ENCODE measurements at regions not wholly inside any gene's neighbourhood (a gene's known extent, or its start where the extent isn't known, plus 50 kb on each side); places are given as distances from the start of the nearest gene placed in this dataset.

DNA sequence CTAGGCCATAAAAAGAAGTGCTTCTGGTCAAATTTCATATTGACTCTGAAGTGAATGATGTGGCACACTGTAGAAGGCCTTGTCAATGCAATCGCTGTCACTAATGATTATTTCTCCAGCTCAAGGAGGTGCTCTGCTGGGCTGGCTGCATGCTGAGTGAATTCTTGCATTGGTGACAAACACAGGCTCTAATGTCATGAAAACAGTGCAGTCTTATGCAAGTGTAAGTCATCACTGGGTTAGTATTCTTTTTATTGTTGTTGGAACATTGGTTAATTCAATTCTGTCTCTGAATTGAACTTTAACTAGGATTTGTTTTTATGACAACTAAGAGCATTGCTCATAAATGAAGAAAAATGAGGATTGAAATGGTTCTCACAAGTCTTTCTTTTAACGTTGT, 57.3 kb upstream of the CD180 start:
- Histone ChIP-seq H3K36me3 (ENCODE audit: low read length) (no peaks in the 10 kb centered on the region), H3K27ac (ENCODE audit: low read depth, low read length) (no peak overlapping the region), H4K20me1 (ENCODE audit: low read depth, low read length) (no peaks in the 10 kb centered on the region), H3K79me2 (ENCODE audit: insufficient read depth, low read length) (no peaks in the 10 kb centered on the region), H3K4me3 (ENCODE audit: insufficient read depth, low read length, poor library complexity, severe bottlenecking) (no peak overlapping the region), H3K9me2 (replicated peaks; ENCODE audit: insufficient read depth, low read length) (no peaks in the 10 kb centered on the region), H2AFZ (ENCODE audit: low read depth, low read length, severe bottlenecking) (no peak overlapping the region), H3K9ac (ENCODE audit: low read length) (no peak overlapping the region), H3K27me3 (ENCODE audit: low read length) (no peaks in the 10 kb centered on the region), H3F3A (ENCODE audit: insufficient read depth) (no peaks in the 10 kb centered on the region), H3K4me2 (ENCODE audit: low read depth, low read length, poor library complexity, severe bottlenecking) (no peak overlapping the region), H3K9me3 (ENCODE audit: insufficient read depth, low read length) (no peaks in the 10 kb centered on the region)
- TF ChIP-seq EZH2phosphoT487 (conservative IDR thresholded peaks at IDR 0.05; ENCODE audit: low read length) (no peak), CTCF (IDR thresholded peaks at IDR 0.05; ENCODE audit: insufficient read depth, low read length, poor library complexity, severe bottlenecking) (no peak)

GRCh38 chr5:67249590-67249895, 52.9 kb upstream of the CD180 start:
- TF ChIP-seq CTCF (IDR thresholded peaks at IDR 0.05; ENCODE audit: insufficient read depth, low read length, poor library complexity, severe bottlenecking), result no peak
- TF ChIP-seq EZH2phosphoT487 (conservative IDR thresholded peaks at IDR 0.05; ENCODE audit: low read length), result no peak
- H3K79me2 ChIP-seq (ENCODE audit: insufficient read depth, low read length), result no peaks in the 10 kb centered on the region
- H3K36me3 ChIP-seq (ENCODE audit: low read length), result no peaks in the 10 kb centered on the region
- no peak overlapping the region for H2AFZ ChIP-seq (ENCODE audit: low read depth, low read length, severe bottlenecking)
- H3K9me3 ChIP-seq (ENCODE audit: insufficient read depth, low read length), result no peaks in the 10 kb centered on the region
- H3K9me2 ChIP-seq (replicated peaks; ENCODE audit: insufficient read depth, low read length), result no peaks in the 10 kb centered on the region
- H3K27me3 ChIP-seq (ENCODE audit: low read length), result no peaks in the 10 kb centered on the region
- no peak overlapping the region for H3K4me3 ChIP-seq (ENCODE audit: insufficient read depth, low read length, poor library complexity, severe bottlenecking)
- no peak overlapping the region for H3K4me2 ChIP-seq (ENCODE audit: low read depth, low read length, poor library complexity, severe bottlenecking)
- no peaks in the 10 kb centered on the region for H3F3A ChIP-seq (ENCODE audit: insufficient read depth)
- H4K20me1 ChIP-seq (ENCODE audit: low read depth, low read length), result no peaks in the 10 kb centered on the region
- H3K27ac ChIP-seq (ENCODE audit: low read depth, low read length), result no peak overlapping the region
- no peak overlapping the region for H3K9ac ChIP-seq (ENCODE audit: low read length)

GRCh38 chr5:67248703-67249589, 52.3 kb upstream of the CD180 start:
- Histone ChIP-seq H3K4me2 (ENCODE audit: low read depth, low read length, poor library complexity, severe bottlenecking) (no peak overlapping the region), H3K4me3 (ENCODE audit: insufficient read depth, low read length, poor library complexity, severe bottlenecking) (no peak overlapping the region), H2AFZ (ENCODE audit: low read depth, low read length, severe bottlenecking) (no peak overlapping the region), H3K9ac (ENCODE audit: low read length) (no peak overlapping the region), H3K9me3 (ENCODE audit: insufficient read depth, low read length) (no peaks in the 10 kb centered on the region), H3F3A (ENCODE audit: insufficient read depth) (no peaks in the 10 kb centered on the region), H3K27ac (ENCODE audit: low read depth, low read length) (no peak overlapping the region), H3K9me2 (replicated peaks; ENCODE audit: insufficient read depth, low read length) (no peaks in the 10 kb centered on the region), H3K36me3 (ENCODE audit: low read length) (no peaks in the 10 kb centered on the region), H3K79me2 (ENCODE audit: insufficient read depth, low read length) (no peaks in the 10 kb centered on the region), H4K20me1 (ENCODE audit: low read depth, low read length) (no peaks in the 10 kb centered on the region), H3K27me3 (ENCODE audit: low read length) (no peaks in the 10 kb centered on the region)
- TF ChIP-seq EZH2phosphoT487 (conservative IDR thresholded peaks at IDR 0.05; ENCODE audit: low read length) (no peak), CTCF (IDR thresholded peaks at IDR 0.05; ENCODE audit: insufficient read depth, low read length, poor library complexity, severe bottlenecking) (no peak)
